ENCODE measurements at regions not wholly inside any gene's neighbourhood (a gene's known extent, or its start where the extent isn't known, plus 50 kb on each side); places are given as distances from the start of the nearest gene placed in this dataset.

- ChIA-PET RAD21 (ENCODE audit: unreplicated experiment) (no interaction called here), POLR2A (no interaction called here), CTCF (no interaction called here), SMC1A (ENCODE audit: uncharacterized antibody, unreplicated experiment) (no interaction called here)
- Histone ChIP-seq H2AFZ (ENCODE audit: control insufficient read depth, low read depth, low read length) (no peak overlapping the region), H3K4me3 (no peak overlapping the region), H3K79me2 (ENCODE audit: control insufficient read depth, insufficient read depth, low read length) (no peaks in the 10 kb centered on the region), H3K27ac (ENCODE audit: control insufficient read depth, insufficient read depth) (no peak overlapping the region), H3K4me2 (ENCODE audit: control insufficient read depth, insufficient read depth) (no peak overlapping the region), H3K27me3 (replicated peaks in 1 of 2; ENCODE audit: control insufficient read depth in 2 of 2, insufficient read depth in 2 of 2, low read length in 1 of 2) (no peaks in the 10 kb centered on the region; a peak in 1 of 4 replicates), H3K9me3 (replicated peaks; ENCODE audit: control insufficient read depth, insufficient read depth, low read length) (no peaks in the 10 kb centered on the region), H3K4me1 (ENCODE audit: control insufficient read depth, insufficient read depth, low read length) (no peaks in the 10 kb centered on the region), H3K36me3 (ENCODE audit: control insufficient read depth in 2 of 2, insufficient read depth in 2 of 2, low read length in 1 of 2) (no peaks in the 10 kb centered on the region), H4K20me1 (ENCODE audit: control insufficient read depth, insufficient read depth) (no peaks in the 10 kb centered on the region), H3K9ac (ENCODE audit: control insufficient read depth, insufficient read depth, low read length) (no peak overlapping the region)
- TF ChIP-seq RB1 (IDR thresholded peaks at IDR 0.05; ENCODE audit: borderline replicate concordance) (no peak), HDAC6 (IDR thresholded peaks at IDR 0.05; ENCODE audit: unreplicated experiment) (no peak), EED (IDR thresholded peaks at IDR 0.05; ENCODE audit: low read depth) (no peak), IRF5 (IDR thresholded peaks at IDR 0.05; ENCODE audit: borderline replicate concordance) (no peak), NFYB (IDR thresholded peaks at IDR 0.05; ENCODE audit: insufficient read depth, low read depth, low read length) (no peak), CBX5 (IDR thresholded peaks at IDR 0.05; ENCODE audit: low read depth) (no peak)
- ATAC-seq, result no peak
- intact Hi-C loops (cut with micrococcal nuclease; ENCODE audit: unreplicated experiment), result no loop called here
- 9% methylated on average over 8 of the region's 8 CpGs for WGBS (ENCODE audit: insufficient coverage, insufficient replicate concordance, low lambda C conversion rate, missing lambda C conversion rate)
- BruUV-seq (replicated peaks), result no TSS peak
- in situ Hi-C loops (cut with MboI), result no loop called here
- no peak for DNase-seq (ENCODE audit: low read depth, low spot score)
- no peak for FAIRE-seq
These were observed 241.8 kb upstream of the MSX2 start for GRCh38 chr5:174482607-174483024.

DNA sequence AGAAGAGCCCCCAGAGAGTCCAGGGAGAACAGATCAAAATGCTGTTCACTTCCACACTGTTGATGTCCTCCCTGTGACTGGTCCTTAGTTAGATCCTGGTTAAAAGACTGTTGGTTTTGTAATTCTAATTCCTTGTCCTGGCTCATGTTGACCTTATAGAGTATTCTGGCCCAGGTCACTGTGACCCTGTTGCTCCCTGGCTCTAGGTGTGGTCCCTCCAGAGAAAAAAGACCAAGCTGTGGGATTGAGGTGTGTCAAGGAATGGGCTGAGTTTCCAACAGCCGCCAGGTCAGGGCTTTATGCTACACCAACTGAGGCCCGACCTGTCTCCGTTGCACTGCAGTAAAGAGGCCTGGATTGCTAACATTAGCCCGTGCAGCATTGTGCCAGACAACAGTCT is 241.0 kb upstream of the MSX2 start:
- no peak for DNase-seq (ENCODE audit: low read depth, low spot score)
- Histone ChIP-seq H3K4me2 (ENCODE audit: control insufficient read depth, insufficient read depth) (no peak overlapping the region), H3K27ac (ENCODE audit: control insufficient read depth, insufficient read depth) (no peak overlapping the region), H4K20me1 (ENCODE audit: control insufficient read depth, insufficient read depth) (no peaks in the 10 kb centered on the region), H3K9ac (ENCODE audit: control insufficient read depth, insufficient read depth, low read length) (no peak overlapping the region), H3K36me3 (ENCODE audit: control insufficient read depth in 2 of 2, insufficient read depth in 2 of 2, low read length in 1 of 2) (no peaks in the 10 kb centered on the region), H3K9me3 (replicated peaks; ENCODE audit: control insufficient read depth, insufficient read depth, low read length) (no peaks in the 10 kb centered on the region), H3K79me2 (ENCODE audit: control insufficient read depth, insufficient read depth, low read length) (no peaks in the 10 kb centered on the region), H3K4me3 (no peak overlapping the region), H3K4me1 (ENCODE audit: control insufficient read depth, insufficient read depth, low read length) (no peaks in the 10 kb centered on the region), H2AFZ (ENCODE audit: control insufficient read depth, low read depth, low read length) (no peak overlapping the region), H3K27me3 (replicated peaks in 1 of 2; ENCODE audit: control insufficient read depth in 2 of 2, insufficient read depth in 2 of 2, low read length in 1 of 2) (no peaks in the 10 kb centered on the region; a peak in 1 of 4 replicates)
- BruUV-seq (replicated peaks), result no TSS peak
- FAIRE-seq, result no peak
- CTCF ChIA-PET, result no interaction called here
- no peak for TF ChIP-seq STAT1 (conservative IDR thresholded peaks at IDR 0.05)
- no peak for TF ChIP-seq NFIC (IDR thresholded peaks at IDR 0.05; ENCODE audit: low read depth, low read length)
- no peak for TF ChIP-seq NRF1 (conservative IDR thresholded peaks at IDR 0.05; ENCODE audit: low read depth, low read length)
- TF ChIP-seq ZNF687 (IDR thresholded peaks at IDR 0.05), result no peak
- TF ChIP-seq MXI1 (IDR thresholded peaks at IDR 0.05; ENCODE audit: low read depth, low read length), result no peak
- TF ChIP-seq CBX5 (IDR thresholded peaks at IDR 0.05; ENCODE audit: low read depth), result no peak
- TF ChIP-seq BACH1 (IDR thresholded peaks at IDR 0.05; ENCODE audit: borderline replicate concordance), result no peak
- no peak for TF ChIP-seq CREM (IDR thresholded peaks at IDR 0.05; ENCODE audit: low read depth)
- no peak for TF ChIP-seq IRF4 (IDR thresholded peaks at IDR 0.05; ENCODE audit: low read depth, low read length)
- no peak for ATAC-seq
- POLR2A ChIA-PET, result no interaction called here
- RAD21 ChIA-PET (ENCODE audit: unreplicated experiment), result no interaction called here
- intact Hi-C loops (cut with micrococcal nuclease; ENCODE audit: unreplicated experiment), result no loop called here
- SMC1A ChIA-PET (ENCODE audit: uncharacterized antibody, unreplicated experiment), result no interaction called here
- in situ Hi-C loops (cut with MboI), result no loop called here
- whole genome bisulfite sequencing (ENCODE audit: insufficient coverage, insufficient replicate concordance, low lambda C conversion rate, missing lambda C conversion rate), result 25% methylated on average over 4 of the region's 4 CpGs

All from GM12878 (cell line).